ENCODE measurements at regions not wholly inside any gene's neighbourhood (a gene's known extent, or its start where the extent isn't known, plus 50 kb on each side); places are given as distances from the start of the nearest gene placed in this dataset.

DNA sequence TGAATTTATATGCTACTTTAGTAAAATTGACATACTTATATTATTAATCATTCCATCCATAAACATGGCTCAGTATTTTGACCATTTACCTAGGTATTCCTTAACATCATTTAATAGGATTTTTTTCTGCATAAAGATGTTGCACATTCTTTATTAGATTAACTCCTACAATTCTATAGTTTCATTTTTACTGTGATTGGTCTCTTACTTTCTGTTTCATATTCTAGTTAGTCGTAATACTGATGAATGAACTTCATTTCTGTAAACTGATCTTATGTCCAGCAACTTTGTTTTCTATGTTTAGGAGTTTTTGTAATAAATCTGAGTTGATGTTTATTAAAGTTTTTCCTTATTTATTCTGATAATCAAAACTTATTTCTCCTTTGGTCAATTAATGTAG, 278.2 kb upstream of the CXXC4 start:
- DNase-seq (ENCODE audit: low read depth in 2 of 2), result no peak

DNA sequence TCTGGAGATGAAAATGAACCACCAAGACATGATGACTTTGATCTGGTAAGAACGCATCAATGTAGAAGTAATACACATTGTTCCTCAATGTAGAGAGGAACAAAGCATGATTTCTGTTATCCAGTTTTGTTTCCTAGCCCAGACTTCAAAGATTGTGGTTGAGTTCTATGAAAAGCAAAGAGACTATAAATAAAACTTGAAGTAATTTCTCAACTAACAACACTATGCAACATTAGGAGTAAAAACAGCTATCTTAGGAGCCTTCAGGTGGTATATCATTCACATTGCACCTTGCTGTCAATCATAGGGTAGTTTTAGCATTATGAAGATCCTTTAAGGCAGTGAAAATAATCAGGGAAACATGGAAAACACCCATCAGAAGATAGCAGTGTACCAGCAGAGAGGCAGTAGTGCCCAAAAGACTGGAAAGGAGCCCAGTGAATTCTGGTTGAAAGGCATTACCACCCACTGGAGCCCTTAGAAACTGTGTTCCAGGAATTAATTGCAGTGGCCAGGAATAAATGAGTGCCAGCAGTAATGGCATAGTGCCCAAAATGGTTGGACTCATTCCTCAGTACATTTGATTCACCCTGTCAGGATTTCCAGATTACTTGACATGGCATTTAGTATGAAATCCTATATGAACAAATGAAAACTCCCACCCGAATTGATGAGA, 300.7 kb upstream of the CXXC4 start:
- no peak for DNase-seq (ENCODE audit: low read depth in 2 of 2)

DNA sequence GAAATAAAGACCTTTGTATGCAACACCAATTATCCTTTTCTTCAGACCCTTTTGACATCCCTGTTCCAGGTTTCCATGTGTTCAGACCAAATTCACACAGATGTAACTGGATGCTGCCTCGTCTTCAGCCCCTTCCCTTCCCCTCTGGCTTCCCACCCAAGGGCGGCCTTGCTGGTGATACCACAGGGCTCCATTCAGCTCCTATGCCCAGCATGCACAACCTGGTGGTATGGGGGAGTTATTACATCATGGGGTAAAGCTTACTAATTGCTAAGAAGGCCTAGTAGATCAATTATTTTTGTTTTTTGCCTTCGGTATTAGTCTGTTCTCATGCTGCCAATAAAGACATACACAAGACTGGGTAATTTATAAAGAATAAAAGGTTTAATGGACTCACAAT, 317.0 kb upstream of the CXXC4 start:
- no peak for DNase-seq (ENCODE audit: low read depth in 2 of 2)

DNA sequence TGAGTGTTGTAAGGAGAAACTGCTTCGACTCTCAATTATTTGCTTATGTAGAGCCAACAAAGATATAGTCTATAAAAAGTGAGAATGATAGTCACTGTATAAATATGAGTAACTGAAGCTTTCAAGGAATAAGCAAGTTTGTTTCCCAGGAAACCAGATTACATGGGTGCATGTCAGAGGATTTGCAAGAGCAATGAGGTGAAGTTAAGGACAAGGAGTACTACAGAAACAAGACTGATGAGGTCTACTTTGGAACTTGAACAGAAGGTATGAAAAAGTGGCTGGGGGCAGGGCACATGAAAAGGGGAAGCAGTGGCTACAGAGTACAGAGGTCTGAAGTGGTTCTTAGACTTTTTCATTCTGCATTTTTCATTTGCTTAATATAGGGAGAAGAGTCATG, 321.0 kb upstream of the CXXC4 start:
- no peak for DNase-seq (ENCODE audit: low read depth in 2 of 2)

DNA sequence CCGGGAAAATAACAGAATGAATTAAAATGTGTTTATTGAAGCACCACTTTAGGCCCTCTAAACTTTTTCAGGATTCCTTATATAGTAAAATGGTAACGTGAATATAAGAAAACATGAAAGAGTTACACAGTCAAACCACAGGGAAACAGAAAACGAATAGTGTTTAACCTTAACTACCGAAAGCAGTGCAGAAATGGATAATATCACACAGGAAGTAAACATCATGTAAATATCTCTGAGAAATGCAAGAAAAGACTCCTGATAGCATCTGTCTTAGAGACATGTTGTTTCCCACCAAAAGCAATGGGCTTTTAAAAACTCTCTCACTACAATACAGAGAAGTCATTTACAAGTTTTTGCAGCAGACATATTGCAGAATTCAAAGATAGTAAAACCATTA, 323.9 kb upstream of the CXXC4 start:
- DNase-seq (ENCODE audit: low read depth in 2 of 2), result no peak

DNA sequence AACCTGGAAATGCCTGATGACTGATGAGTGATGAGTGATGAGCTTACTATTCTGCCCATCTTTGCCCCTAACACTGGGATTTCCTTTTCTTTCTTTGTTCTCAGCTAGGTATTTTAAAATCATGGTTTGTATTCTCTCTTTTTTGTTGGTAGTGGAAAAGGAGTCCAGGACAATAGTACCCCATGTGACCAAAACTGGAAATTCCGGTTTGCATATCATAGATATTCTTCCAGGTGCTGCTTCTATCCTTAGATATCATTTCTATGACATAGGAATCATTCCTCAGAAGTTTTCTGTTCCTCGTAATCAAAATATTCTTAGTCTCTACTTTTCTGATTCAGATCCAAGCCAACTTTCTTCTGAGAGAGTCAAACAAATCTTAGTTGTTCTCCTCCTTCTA, 320.5 kb upstream of the TET2 start:
- no peak for DNase-seq (ENCODE audit: low read depth in 2 of 2)

DNA sequence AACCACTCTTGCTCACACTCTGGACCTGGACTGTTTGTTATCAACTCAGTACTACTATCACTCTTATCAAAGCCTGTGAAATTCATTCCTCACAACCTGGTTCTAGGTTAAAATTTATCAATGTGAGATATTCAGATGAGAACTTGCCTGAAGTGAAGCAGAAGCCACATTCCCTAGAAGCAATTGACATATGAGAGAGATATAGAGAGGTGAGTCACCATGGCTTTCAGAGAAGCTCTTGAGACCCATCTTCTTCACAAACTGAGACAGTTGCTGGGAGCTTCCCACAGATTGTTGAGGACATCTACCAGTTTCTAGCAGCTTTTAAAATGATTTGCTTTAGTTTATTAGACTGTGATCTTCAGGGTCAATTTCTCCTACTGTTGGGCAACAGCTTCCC, 316.9 kb upstream of the TET2 start:
- no peak for DNase-seq (ENCODE audit: low read depth in 2 of 2)

DNA sequence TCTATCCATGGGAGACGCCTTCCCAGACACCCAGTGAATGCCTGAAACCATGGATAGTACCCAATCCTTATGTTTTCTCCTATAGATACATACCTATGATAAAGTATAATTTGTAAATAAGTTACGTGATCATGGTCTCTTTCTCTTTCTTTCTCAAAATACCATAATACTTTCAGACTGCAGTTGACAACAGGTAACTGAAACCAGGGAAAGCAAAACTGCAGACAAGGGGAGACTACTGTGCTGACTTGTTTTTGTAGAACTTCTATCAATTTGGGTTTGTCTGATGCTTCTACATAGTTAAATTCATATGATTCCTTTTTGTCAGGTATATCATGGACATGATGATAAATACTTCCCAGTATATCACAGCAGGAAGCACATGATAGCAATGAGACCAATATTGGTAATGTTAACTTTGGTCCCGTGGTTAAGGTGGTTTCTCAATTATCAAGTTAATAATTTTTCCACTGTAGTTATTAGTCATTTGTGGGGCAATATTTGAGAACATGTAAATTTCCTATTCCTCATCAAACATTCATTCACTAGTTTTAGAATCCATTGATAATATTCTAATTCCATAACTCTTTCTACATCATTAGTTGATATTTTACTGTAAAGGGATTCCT, 298.0 kb upstream of the TET2 start:
- DNase-seq (ENCODE audit: low read depth in 2 of 2), result no peak

DNA sequence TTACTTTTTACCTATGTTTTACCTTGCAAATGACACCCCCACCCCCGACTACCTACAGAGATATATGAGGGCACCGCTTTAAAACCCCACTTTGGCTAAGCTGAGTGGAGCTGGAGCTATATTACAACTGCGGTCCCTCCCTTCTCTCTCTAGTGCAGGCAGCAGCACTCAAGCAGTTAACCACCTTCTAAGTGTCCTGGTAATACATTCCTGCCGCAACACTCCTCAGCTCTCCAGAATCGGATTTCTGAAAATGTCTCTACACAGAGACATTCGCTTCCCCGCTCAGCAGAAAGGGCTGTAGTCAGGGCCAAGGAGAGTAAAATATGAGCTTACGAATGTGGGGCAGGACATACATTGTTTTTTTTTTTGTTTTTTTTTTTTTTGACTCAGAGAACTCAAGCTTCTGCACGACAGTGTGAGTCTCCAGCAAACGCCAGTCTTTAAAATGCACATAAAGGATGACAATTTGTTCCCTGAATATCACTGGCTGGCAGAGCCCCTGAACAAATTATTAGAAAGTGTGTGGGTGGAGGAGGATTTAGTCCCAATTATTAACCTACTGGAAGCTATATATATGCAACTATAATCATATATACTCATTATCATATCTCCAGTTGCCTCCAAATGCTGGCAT, 287.0 kb upstream of the TET2 start:
- DNase-seq (ENCODE audit: low read depth in 2 of 2), result no peak

DNA sequence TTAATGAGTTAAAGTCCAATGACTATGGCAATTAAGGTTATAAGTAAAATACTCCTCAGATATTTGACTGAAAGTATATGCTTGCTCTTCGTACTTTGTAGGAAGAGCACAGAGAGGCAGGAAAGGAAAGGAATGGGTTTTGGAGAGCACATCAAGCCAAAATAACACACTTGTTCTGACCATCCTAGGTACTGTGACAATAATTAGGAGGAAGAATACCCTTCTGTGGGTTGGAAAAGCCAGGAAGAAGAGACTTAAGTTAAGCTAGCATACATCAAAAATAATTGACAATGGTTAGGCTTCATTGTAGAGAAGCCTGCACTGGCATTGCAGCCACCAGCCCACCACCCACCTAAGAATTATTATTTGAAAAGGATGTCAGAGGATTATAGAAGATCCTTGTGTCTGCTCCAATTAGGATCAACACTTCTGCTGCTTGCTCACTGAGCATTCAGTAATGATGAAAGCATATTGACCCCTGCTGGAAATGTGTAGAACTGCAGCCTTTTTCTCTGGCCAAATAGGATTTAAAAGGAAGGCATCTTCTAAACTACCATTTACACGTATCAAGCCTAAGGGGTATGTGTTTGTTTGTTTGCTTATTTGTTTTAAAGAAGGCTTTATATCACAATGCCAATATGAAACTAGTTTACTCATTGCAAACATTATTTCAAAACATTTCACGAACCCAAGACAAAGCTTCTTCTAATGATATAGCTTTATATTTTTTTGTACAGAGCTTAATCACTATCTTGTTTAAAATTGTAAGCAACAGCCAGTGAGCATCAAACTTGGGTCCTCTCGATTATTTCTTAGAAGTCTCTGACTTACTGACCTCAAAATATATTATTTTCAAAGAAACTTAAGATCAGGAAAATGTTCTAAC, 286.2 kb upstream of the TET2 start:
- peak in 1 of 2 donors; percentile 9 for DNase-seq (ENCODE audit: low read depth in 2 of 2)

DNA sequence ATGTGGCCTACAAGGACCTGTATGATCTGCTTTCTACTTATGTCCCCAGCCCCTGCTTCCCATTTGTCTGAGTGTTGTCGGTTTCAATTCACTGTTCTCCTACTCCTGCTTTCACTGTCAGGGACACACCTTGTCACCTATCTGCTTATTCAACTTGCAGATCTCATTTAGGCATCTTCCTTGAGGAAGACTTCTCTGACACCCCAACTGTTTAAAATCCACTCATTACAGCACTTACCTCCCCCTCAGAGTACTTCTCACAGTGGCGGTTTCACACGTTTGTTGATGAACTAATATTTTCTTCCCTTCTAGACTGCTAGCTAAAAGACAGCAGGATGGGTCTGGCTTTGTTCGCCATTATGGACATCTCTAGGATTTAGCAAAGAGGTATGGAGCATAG, 279.9 kb upstream of the TET2 start:
- no peak for DNase-seq (ENCODE audit: low read depth in 2 of 2)

DNA sequence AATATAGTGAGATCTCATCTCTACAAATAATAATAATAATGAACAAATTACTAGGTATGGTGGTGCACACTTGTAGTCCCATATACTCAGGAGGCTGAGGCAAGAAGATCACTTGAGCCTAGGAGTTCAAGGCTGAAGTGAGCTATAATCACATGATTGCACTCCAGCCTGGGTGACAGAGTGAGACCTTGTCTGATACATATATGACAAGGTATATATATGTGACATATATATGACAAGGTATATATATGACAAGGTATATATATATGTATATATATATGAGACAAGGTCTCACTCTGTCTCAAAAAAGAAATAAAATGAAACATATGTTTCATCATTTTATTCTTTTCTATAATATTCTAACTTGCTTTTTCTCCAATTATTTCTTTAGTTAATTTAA, 278.1 kb upstream of the TET2 start:
- DNase-seq (ENCODE audit: low read depth in 2 of 2), result no peak

DNA sequence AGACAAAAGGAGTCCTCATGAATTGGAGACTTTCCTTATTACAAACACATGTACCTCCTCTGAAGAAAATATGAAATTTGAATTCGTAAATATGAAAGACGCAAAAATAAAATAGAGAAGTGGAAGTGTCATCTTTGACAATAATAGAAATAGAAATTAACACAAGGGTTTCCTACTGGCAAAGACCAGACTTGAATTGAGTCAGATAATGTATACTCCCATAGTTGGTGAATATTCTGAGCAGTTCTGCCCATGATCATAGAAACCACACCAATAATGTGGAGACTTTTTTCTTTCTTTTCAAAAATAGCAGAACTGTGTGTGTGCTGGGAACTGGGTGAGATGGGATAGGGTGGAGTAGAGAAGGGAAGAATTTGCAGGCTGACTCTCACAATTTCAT, 277.7 kb upstream of the TET2 start:
- no peak for DNase-seq (ENCODE audit: low read depth in 2 of 2)

DNA sequence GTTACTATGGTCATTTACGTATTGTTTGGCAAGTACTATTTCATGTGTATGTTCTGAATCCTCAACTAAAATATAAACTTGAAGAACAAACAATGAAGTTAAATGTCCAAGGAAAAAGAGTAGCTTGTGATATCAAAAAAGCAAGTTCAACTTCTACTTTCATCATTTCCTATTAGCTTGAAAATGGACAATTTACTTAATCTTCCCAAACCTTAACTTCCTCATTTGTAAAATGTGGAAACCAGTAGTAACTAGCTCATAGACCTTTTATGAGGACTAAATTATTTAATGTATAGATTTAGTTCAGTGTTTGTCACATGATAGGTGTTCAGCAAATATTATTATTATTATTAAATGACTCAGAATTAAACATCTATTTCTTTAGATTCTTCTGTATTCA, 276.8 kb upstream of the TET2 start:
- no peak for DNase-seq (ENCODE audit: low read depth in 2 of 2)

DNA sequence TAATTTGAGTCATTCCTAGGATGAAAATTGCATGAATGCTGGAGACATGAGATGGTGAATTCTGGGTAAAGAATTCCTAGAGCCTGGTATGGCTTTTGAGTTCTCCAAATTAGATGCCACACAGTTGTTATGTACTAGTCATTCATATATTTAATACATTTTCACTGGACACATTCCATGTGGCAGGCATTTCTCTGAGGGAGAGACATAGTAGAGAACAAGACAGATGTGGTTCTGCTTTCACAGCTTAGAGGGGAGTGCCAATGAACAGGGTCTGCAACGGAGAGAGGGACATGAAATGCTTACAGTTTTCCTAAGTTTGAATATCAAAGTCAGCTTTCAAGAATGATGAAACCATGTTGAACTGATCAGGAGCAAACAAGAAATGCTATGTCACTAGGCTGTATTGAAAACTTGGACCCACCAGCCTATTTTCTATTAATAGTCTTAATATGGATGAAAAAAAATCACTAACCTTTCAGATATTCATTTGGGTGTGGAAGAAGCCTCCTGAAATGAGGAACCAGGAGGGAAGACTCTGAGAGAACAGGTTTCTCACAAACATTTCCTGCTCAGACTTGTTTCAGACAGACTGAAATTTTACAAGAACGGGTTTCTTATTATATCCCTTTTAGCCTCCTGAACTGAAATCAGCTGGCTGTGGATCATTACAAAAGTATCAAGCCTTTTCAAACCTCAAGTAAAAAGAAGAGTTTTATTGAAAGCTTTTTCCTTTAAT, 276.0 kb upstream of the TET2 start:
- no peak for DNase-seq (ENCODE audit: low read depth in 2 of 2)

DNA sequence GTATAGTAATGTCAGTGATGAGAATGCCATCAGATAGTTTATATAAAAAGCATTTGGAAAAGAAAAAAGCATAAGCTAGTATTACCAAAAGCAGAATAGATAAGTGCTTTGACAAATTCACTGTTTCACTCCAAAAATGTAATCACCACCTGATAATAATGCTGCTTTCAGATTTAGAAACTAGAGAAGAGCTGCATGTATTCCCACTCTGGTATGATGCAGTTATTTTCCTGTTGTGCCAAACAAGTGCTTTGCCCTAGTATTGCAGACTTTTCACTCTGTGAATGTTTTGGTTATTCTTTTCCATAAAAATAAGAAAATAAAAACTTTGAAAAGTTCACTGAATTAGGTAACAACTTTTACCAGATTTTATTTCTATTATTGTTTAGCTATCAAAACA, 267.7 kb upstream of the TET2 start:
- no peak for DNase-seq (ENCODE audit: low read depth in 2 of 2)

DNA sequence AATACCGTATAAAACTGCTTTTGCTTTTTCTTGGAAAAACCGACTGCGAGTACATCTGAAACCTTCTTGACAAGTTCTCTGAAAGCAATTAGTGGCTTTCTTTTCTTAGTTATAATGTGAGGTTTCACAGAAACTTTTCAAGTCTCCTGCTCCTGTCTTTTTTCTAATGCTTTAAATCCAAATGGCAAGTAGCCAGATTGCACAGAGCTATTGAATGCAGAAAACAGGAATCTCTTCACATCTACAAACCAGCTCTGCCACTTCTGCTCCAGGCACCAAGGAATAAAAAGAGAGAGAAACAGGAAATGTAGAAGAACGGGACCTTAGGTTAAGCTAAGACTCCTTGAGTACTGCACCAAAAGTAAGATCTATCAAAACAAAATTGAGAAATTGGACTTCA, 267.3 kb upstream of the TET2 start:
- DNase-seq (ENCODE audit: low read depth in 2 of 2), result no peak

DNA sequence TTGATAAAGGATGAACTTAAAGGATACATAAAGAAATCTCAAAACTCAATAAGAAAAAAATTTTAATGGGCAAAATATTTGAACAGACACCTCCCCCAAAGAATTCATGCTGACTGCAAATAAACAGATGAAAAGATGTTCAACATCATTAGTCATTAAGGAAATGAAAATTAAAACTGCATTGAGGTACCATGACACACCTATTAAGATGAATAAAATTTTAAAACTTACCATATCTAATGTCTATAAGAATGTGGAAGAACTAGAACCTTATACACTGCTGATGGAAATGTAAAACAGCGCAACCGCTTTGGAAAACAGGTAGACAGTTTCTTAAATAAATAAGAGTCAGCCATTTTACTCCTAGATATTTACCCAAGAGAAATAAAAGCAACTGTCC, 266.8 kb upstream of the TET2 start:
- DNase-seq (ENCODE audit: low read depth in 2 of 2), result no peak

DNA sequence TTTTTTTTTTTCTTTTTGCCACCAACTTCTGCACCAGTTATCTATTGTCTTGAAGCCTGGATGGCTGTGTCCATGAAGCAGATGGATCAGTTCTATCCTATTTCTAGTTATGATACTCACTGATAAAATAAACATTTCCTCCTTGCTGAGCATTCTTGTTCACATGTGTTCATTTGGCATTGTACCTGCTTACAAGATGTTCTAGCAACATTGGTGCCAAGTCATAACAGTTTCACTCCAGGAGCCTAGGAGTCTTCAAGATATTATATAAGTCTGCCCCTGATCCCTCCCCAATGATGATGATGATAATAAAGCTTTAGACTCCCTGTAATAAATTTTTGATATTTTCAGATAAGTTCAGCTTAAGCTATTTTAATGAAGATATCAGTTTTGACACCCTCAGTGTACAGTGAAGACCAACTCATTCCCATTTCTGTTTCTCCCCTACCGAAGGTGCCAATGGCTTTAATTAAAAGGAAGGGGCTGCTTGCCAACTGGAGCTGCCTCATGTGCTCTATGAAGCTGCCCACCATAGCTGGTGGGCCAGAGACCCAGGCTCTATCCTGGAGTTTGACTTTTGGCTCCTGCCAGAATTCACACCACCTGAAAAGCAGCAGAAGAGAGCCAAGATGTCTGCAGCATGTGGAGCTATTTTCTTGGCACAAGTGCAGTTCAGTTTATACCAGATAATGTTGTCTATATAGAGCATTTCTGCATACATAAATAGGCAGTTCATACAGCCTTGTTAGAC, 265.4 kb upstream of the TET2 start:
- no peak for DNase-seq (ENCODE audit: low read depth in 2 of 2)

DNA sequence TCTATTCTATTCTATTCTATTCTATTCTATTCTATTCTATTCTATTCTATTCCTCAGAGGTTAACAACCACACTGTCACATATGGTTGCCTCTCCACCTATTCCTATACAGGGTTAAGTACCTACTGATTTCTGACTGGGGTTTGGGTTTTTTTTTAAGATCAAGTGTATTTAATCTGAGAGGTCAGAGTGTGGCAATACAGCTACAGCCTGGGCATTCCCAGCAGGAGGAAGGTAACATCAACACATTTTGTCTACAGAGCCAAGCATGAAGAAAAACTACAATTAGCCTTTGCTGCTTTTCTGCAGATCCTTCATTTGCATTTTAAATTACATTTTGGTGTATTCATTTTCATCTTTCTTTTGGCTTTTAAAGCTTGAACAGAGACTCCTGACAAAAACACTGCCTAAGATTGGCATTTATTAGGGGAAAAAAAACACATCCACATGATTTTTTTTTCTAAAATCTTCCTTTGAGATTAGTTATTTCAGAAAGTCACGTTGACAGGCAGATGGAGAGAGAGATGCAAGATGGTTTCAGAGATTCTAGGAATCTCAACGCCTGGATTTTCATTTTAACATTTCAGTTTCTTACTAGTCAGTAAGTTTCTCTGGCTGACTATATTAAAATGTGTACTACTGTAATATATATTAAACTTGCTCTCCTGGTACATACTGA, 255.9 kb upstream of the TET2 start:
- DNase-seq (ENCODE audit: low read depth in 2 of 2), result no peak

All from stimulated activated CD8-positive, alpha-beta memory T cell treated with anti-CD3 and anti-CD28 coated beads, Interleukin-2, amount 100 ng/mL, for 48 hours (primary cell).